HCT116 (cell line): ENCODE measurements at regions not wholly inside any gene's neighbourhood (a gene's known extent, or its start where the extent isn't known, plus 50 kb on each side); places are given as distances from the start of the nearest gene placed in this dataset.

ENCODE experiments used
- ATAC-seq: fragments of 200-7000 bp; cut with Tn5 transposase; 2 replicates; pipeline ENCODE4 v1.9.1; 2020; ENCODE audit warnings: mild to moderate bottlenecking, moderate library complexity
- BruUV-seq: library from RNA; stranded (reverse); fragments of 400-500 nt; replicated peaks from 2 replicates; lab custom pipeline; 2021; lab: Mats Ljungman, UMichigan
- CTCF ChIA-PET: fragments of 300-600 bp; sonication (Branson Sonifier 250); formaldehyde crosslinking; loops from one replicate; lab custom pipeline; 2021; ENCODE audit warnings: antibody characterized with exemption; lab: Charles Lee
- POLR2A ChIA-PET: fragments of 300-600, 350-600 bp; sonication (Branson Sonifier 250); formaldehyde crosslinking; loops from one replicate; lab custom pipeline; 2021; ENCODE audit warnings: antibody characterized with exemption; lab: Charles Lee
- RAD21 ChIA-PET, 2 experiments: fragments of 300-600 bp; sonication (Branson Sonifier 250); formaldehyde crosslinking; loops; one replicate each; lab custom pipeline; 2023; ENCODE audit warnings: low total read pairs in 2 of 2; ENCODE audit not compliant: uncharacterized antibody in 2 of 2, unreplicated experiment in 2 of 2, low non-redundant PET in 1 of 2; lab: Charles Lee
- DNase-seq: peaks from one replicate; pipeline ENCODE4 v3.0.0-alpha.2; 2010; ENCODE audit warnings: low read depth, low spot score
- H2AFZ ChIP-seq: fragments of 200-600 bp; shearing (Covaris generic), sonication (generic); 2 replicates; pipeline ENCODE4 v1.6.1; 2017; ENCODE audit warnings: low read depth, mixed run types, mixed read lengths, antibody characterized with exemption, low read length; ENCODE audit not compliant: poor library complexity, severe bottlenecking
- H3K27ac ChIP-seq: 2 replicates; pipeline ENCODE4 v1.5.1; 2012; ENCODE audit warnings: low read depth, low read length
- H3K27me3 ChIP-seq: fragments of 200-600 bp; sonication (generic); 2 replicates; pipeline ENCODE4 v1.6.1; 2016; ENCODE audit warnings: mixed run types, low read length, mixed read lengths; ENCODE audit not compliant: insufficient read depth
- H3K36me3 ChIP-seq, 2 experiments: fragments of 200-500 bp in 1 of 2; fragments of 200-600 bp in 1 of 2; sonication (Bioruptor generic) in 1 of 2; sonication (generic) in 1 of 2; 2 replicates each; pipeline versions ENCODE4 v1.5.1 to v1.6.1; 2014 to 2016; ENCODE audit warnings: low read length in 2 of 2, inconsistent platforms in 1 of 2, mixed read lengths in 1 of 2, mixed run types in 1 of 2; ENCODE audit not compliant: insufficient read depth in 2 of 2, control insufficient read depth in 1 of 2
- H3K4me1 ChIP-seq, 2 experiments: fragments of 200-600 bp in 1 of 2; sonication (generic) in 1 of 2; 2 replicates each; pipeline versions ENCODE4 v1.5.1 to v1.6.1; 2012 to 2017; ENCODE audit warnings: low read length in 2 of 2, inconsistent platforms in 1 of 2, mild to moderate bottlenecking in 1 of 2, mixed read lengths in 1 of 2, mixed run types in 1 of 2, moderate library complexity in 1 of 2; ENCODE audit not compliant: insufficient read depth in 2 of 2, control insufficient read depth in 1 of 2
- H3K4me2 ChIP-seq: fragments of 200-600 bp; sonication (generic); 2 replicates; pipeline ENCODE4 v1.6.1; 2017; ENCODE audit warnings: mixed run types, low read length, mixed read lengths
- H3K4me3 ChIP-seq, 2 experiments: fragments of 200-600 bp in 1 of 2; sonication (generic) in 1 of 2; replicated peaks in 1 of 2; 2 replicates each; pipeline ENCODE4 v1.5.1; 2011 to 2016; ENCODE audit warnings: low read length in 2 of 2, control low read depth in 1 of 2, low read depth in 1 of 2, mild to moderate bottlenecking in 1 of 2, mixed read lengths in 1 of 2, mixed run types in 1 of 2
- H3K79me2 ChIP-seq: fragments of 200-600 bp; sonication (generic); 2 replicates; pipeline ENCODE4 v1.6.1; 2017; ENCODE audit warnings: mild to moderate bottlenecking, mixed run types, low read length, moderate library complexity, mixed read lengths; ENCODE audit not compliant: insufficient read depth
- H3K9ac ChIP-seq: fragments of 200-600 bp; sonication (generic); 2 replicates; pipeline ENCODE4 v1.6.1; 2016; ENCODE audit warnings: low read length, mixed read lengths
- H3K9me2 ChIP-seq: fragments of 200-600 bp; sonication (generic), shearing (Covaris generic); 2 replicates; pipeline ENCODE4 v1.6.1; 2017; ENCODE audit warnings: mixed run types, mild to moderate bottlenecking, moderate library complexity; ENCODE audit not compliant: insufficient read depth
- H3K9me3 ChIP-seq, 2 experiments: fragments of 200-500 bp in 1 of 2; fragments of 200-600 bp in 1 of 2; sonication (Bioruptor generic) in 1 of 2; sonication (generic) in 1 of 2; 2 replicates each; pipeline ENCODE4 v1.6.1; 2014 to 2017; ENCODE audit warnings: low read length in 2 of 2, mixed read lengths in 2 of 2, inconsistent platforms in 1 of 2, low read depth in 1 of 2, mild to moderate bottlenecking in 1 of 2, mixed run types in 1 of 2, moderate library complexity in 1 of 2; ENCODE audit not compliant: control insufficient read depth in 1 of 2, insufficient read depth in 1 of 2
- H4K20me1 ChIP-seq: fragments of 200-600 bp; sonication (generic), shearing (Covaris generic); 2 replicates; pipeline ENCODE4 v1.6.1; 2017; ENCODE audit warnings: mixed run types, mild to moderate bottlenecking, moderate library complexity; ENCODE audit not compliant: insufficient read depth
- ATF3 ChIP-seq: IDR thresholded peaks from 2 replicates; pipeline ENCODE4 v1.6.1; 2012
- EZH2 ChIP-seq: fragments of 200-600 bp; sonication (generic); IDR thresholded peaks from 2 replicates; pipeline ENCODE4 v1.6.1; 2017; ENCODE audit warnings: antibody characterized with exemption, mixed run types
- RAD21 ChIP-seq: IDR thresholded peaks from 2 replicates; pipeline ENCODE4 v1.6.1; 2012; ENCODE audit warnings: low read depth, mild to moderate bottlenecking
- SP1 ChIP-seq: IDR thresholded peaks from 2 replicates; pipeline ENCODE4 v1.6.1; 2012; ENCODE audit warnings: low read depth
- YY1 ChIP-seq: IDR thresholded peaks from 2 replicates; pipeline ENCODE4 v1.6.1; 2011; ENCODE audit warnings: low read length, low read depth, moderate library complexity, mild to moderate bottlenecking; ENCODE audit not compliant: insufficient replicate concordance; ENCODE audit errors: extremely low read depth
- ZBTB33 ChIP-seq: IDR thresholded peaks from 2 replicates; pipeline ENCODE4 v1.6.1; 2011; ENCODE audit warnings: mild to moderate bottlenecking, low read length, moderate library complexity; ENCODE audit not compliant: insufficient replicate concordance; ENCODE audit errors: extremely low read depth
- ZFX ChIP-seq: fragments of 450-650 bp; IDR thresholded peaks from 2 replicates; pipeline ENCODE4 v1.6.1; 2017
- intact Hi-C: fragments of 100-400 bp; cut with micrococcal nuclease; formaldehyde crosslinking; loops from 2 replicates; pipeline ENCODE4 v1.10.0; 2022

- no peak overlapping the region for H2AFZ ChIP-seq
- no peaks in the 10 kb centered on the region for H3K9me2 ChIP-seq
- POLR2A ChIA-PET, result no interaction called here
- no peaks in the 10 kb centered on the region for H3K79me2 ChIP-seq
- DNase-seq (no peak), ATAC-seq (no peak)
- BruUV-seq, result no TSS peak
- RAD21 ChIA-PET, result no interaction called here
- H3K27ac ChIP-seq, result no peak overlapping the region
- H3K4me3 ChIP-seq, result no peak overlapping the region
- H3K9ac ChIP-seq, result no peak overlapping the region
- no peaks in the 10 kb centered on the region for H3K27me3 ChIP-seq
- no peaks in the 10 kb centered on the region for H3K36me3 ChIP-seq
- intact Hi-C loops, result no loop called here
- peaks cover 27 to 34% of the 10 kb centered on the region in 2 experiments for H3K4me1 ChIP-seq
- H3K9me3 ChIP-seq, result no peaks in the 10 kb centered on the region
- CTCF ChIA-PET, result no interaction called here
- H3K4me2 ChIP-seq, result no peak overlapping the region
- TF ChIP-seq ZFX (no peak), EZH2 (no peak), ATF3 (no peak), RAD21 (no peak), YY1 (no peak), SP1 (no peak), ZBTB33 (no peak)
- H4K20me1 ChIP-seq, result no peaks in the 10 kb centered on the region
Observed at GRCh38 chr3:124602980-124603627, 127.1 kb upstream of the UMPS start.
